NCI-H2196 treated with DMSO at 0.1 percent for 48 hours (cell line): ENCODE measurements at regions not wholly inside any gene's neighbourhood (a gene's known extent, or its start where the extent isn't known, plus 50 kb on each side); places are given as distances from the start of the nearest gene placed in this dataset.
"Not testable (repeated sequence)": the region's sequence is repeated elsewhere in the genome, so short reads cannot be mapped to it uniquely, and the experiment has no call there.

Source experiments
- DNase-seq: peaks from one replicate; lab custom pipeline; 2025; ENCODE audit not compliant: unreplicated experiment; lab: John Stamatoyannopoulos, UW

DNA sequence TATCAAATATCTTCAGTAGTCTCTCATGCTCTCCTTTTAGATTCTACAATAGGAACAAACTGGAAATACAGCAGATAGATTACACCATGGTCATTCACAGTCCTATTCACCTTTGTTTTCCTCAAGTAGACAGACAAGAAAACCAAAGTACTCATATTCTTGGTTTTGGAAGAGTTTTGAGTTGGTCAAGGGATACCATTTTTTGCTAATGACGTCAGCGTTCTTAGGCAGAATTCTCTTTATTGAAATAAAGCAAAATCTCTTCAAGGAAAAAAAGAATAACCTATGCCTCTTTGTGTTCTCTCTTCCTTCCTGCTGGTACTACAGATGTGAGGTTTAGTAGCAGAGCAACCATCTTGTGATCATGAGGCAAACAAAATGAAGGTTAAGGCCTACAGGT lies 268.3 kb upstream of the PDZRN3 start:
- no peak for DNase-seq

- DNase-seq: no peak
These were observed 261.1 kb upstream of the PDZRN3 start for GRCh38 chr3:73885862-73886261.

DNA sequence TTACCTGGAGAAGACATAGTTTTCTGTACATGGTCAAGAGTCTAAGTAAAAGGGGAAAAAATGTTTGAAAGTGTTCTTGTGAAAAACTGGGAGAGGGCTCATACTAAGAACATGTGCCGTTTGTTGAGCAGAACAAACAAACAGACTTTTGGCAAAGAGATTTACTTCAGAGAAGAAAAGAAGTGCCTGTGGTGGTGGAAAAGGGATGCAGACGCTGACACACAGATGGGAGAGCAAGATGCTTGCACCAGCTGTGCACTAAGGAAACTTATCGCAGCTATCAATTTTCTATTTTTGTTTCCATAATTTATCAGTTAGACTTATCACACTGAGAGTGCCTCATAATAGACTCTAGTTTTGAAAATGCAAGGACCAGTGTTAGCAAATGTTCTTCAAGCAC lies 259.6 kb upstream of the PDZRN3 start:
- DNase-seq: no peak

DNA sequence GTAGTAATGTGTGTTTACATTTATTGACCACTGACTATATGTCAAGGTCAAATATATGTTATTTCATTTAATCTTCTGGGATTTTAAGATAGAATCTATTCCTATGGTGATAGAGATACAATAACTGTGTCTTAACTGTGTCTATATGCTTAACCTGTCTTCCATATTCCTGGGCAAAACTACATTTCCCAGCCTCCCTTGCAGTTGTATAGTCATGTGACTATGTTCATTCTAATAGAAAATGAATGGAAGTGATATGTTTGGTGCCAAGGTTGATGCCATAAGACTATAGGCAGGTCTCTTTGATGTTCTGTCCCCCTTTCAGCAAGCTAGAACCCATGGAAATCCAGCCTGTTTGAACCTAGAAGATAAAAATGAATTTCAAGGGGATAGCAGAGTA lies 258.8 kb upstream of the PDZRN3 start:
- DNase-seq: no peak

DNA sequence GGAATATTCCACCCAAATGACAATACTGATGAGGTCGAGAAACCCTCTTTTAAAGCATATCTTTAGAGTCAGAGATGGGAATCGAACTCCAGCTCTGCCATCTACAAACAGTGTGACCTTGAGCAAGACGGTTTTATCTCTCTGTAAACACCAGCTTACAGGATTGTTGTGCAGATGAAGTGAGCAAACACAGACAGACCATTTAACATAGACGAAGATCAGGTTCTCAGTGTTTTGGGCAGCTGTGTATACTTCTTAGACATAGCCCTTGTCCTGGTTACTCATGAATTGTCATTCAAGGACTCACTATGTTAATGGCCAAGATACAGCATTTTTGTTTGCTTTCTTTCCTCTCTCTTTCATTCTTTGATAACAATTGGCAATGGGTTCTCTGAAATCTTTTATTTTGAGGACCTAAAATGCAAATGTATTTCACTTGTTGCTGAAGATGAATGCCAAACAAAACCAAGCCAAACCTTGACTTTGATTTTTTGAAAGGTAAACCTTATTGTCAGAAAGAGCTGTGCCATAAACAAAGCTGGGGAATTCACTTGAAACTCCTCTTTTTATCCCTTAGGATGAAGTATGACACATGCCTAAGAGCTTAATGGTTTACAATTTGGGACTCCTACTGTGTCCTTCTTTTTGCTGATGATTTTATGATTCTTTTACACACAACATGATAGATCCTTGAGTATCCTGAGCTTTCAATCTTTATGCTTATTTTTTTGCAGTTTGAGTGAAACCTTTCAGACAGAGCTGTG lies 250.0 kb upstream of the PDZRN3 start:
- DNase-seq: no peak

DNA sequence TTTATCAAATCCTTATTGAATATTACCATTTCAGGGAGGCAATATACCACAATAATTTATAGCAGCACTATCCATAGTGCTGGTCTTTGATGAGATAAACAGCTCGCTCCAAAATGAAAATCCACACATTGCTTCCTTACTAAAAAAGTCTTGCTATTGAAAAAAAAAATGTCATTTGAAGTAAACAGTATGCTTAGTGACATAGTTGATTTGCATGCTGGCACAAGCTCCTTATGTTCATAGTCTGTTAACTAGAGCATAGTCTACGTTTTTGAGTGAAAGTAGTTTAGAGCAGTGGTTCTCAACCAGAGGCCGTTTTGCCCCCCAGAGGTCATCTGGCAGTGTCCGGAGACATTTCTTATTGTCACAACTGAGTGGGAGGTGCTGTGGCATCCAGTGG lies 249.4 kb upstream of the PDZRN3 start:
- no peak for DNase-seq

- DNase-seq: no peak
These were observed 244.1 kb upstream of the PDZRN3 start for GRCh38 chr3:73868688-73869315.

DNA sequence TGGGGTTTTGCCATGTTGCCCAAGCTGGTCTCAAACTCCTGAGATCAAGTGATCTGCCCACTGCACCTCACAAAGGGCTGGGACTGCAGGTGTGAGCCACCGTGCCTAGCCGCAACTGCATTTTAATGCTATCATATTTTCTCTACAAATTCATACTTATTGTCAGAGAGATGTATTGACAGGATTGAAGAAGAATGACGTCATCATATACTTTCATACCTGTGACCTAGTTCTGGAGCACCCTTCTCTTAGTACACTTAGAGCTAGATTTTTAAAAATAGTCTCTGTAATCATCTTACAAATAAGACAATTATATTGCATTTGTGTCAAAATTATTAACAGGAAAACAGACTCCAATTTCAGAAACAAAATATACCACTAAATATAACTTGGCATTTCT lies 242.8 kb upstream of the PDZRN3 start:
- no peak for DNase-seq

GRCh38 chr3:73866846-73867245 lies 242.1 kb upstream of the PDZRN3 start:
- no peak for DNase-seq

DNA sequence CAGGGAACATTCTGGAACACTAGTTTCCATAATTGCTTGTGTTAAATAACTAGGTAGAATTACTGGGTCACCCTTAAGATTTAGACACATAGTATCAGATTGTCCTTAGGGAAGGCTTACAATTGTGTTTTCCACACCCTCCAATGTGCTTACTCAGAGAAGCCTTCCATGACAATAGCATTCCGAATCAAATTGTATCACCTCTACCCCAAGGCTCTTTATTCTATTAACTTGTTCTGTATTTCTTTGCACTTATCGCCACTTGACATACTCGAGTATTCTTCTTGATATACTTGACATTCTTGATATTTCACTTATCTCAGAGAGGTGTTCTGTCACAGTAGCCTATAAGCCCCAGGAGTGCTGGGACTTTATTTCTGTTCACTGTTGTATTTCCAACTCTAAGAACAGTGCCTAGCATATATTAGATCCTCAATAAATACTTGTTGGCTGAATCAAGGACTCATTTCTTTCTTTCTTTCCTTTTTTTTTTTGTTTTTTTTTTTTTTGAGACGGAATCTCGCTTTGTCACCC lies 238.9 kb upstream of the PDZRN3 start:
- DNase-seq: no peak

- DNase-seq: no peak
These were observed 231.1 kb upstream of the PDZRN3 start for GRCh38 chr3:73855813-73856212.

GRCh38 chr3:73848173-73848906 lies 223.6 kb upstream of the PDZRN3 start:
- DNase-seq: peak; percentile 7

GRCh38 chr3:73846951-73847350 lies 222.2 kb upstream of the PDZRN3 start:
- no peak for DNase-seq

- DNase-seq: no peak
These were observed 214.3 kb upstream of the PDZRN3 start for GRCh38 chr3:73839032-73839431.

- no peak for DNase-seq
These were observed 211.2 kb upstream of the PDZRN3 start for GRCh38 chr3:73835945-73836344.

GRCh38 chr3:73832426-73832825 lies 207.7 kb upstream of the PDZRN3 start:
- DNase-seq: no peak

DNA sequence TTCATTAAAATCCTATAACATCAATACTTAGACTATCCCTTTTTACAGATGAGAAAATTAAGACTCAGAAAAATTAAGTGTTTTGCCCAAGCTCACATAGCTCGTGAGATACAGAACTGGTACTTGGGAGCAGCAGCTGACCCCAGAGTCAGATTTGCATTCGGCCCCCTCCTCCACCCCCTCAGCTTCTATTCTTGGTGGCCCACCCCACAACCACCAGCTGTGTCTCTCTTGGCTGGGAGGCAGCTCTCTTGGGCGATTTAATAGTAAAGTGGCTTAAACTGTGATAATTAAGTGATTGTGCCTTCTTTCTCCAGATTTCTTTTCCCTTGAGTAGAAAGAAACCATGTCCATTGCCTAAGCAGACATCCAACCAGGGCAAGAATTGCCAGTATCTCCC lies 203.6 kb upstream of the PDZRN3 start:
- DNase-seq: no peak

DNA sequence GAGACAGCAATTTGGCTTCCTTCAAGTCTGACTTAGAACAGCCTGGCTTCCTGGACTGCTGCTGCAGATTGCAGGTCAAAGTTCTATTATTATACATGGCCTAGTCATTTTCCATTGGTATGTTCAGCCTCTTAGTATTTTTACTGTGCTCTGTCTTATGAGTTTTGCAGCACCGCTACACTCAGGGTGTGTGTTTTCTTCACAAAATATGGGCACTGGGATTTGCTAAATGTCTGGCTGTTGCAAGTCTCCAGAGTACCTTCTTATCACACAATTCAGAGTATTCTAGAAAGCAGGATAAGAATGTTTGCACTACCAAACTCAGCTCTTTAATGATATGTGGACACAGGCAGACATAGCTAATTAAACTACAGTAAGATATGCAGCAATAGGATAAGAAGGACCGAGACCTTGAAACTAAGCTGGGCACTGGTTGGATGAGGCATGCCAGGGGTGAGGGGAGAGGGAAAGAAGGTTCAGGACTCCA lies 203.0 kb upstream of the PDZRN3 start:
- DNase-seq: no peak

- no peak for DNase-seq
These were observed 202.5 kb upstream of the PDZRN3 start for GRCh38 chr3:73827204-73827603.

DNA sequence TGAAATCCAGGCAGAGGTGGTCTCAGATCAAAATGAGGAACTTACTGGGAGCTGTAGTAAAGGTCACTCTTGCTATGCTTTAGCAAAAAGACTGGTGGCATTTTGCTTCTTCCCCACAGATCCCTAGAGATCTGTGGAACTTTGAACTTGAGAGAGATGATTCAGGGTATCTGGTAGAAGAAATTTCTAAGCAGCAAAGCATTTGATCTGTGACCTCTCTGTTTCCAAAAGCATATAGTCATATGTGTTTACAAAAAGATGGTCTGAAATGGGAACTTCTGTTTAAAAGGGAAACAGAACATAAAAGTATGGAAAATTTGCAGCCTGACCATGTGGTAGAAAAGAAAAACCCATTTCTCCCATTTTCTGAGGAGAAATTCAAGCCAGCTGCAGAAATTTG lies 196.2 kb upstream of the PDZRN3 start:
- DNase-seq: not testable (repeated sequence)

DNA sequence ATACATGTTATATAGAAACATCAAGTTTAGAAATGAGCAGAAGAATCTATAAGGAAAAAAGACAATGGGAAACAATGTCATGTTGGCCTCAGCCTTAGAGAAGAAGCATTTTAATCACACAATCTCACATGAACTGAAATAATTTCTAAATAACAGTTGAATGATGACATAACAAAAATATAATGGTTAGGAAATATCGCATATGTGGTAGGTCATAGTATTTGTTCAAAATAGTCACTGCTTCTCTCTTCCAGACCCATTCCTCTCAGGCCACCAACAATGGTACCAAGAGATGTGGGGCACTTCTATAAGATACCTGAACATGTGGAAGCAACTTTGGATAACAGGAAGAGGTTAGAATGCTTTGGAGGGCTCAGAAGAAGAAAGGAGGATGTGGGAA lies 195.7 kb upstream of the PDZRN3 start:
- DNase-seq: no peak

- DNase-seq: no peak
These were observed 191.2 kb upstream of the PDZRN3 start for GRCh38 chr3:73815966-73816365.
